ENCODE measurements at regions not wholly inside any gene's neighbourhood (a gene's known extent, or its start where the extent isn't known, plus 50 kb on each side); places are given as distances from the start of the nearest gene placed in this dataset.

DNA sequence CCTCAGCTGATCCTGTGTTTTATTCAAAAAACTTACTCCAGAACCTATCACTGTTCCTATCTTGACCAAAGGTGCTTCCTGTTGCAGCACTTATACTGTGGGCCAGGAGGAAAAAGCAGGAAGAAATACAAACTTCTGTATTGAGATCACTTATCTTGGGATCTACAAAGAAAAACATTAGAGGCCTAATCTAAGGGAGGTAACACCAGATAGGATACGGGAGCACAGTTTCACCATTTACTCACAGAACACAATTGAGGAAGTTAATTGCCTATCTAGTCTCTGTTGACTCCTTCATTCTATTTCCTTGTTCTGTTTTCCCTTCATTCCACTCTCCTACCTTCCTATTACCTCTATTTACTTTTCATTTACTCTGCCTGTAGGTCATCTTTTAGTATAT lies 287.2 kb upstream of the LINC00305 start:
- TF ChIP-seq, protein P1, sequence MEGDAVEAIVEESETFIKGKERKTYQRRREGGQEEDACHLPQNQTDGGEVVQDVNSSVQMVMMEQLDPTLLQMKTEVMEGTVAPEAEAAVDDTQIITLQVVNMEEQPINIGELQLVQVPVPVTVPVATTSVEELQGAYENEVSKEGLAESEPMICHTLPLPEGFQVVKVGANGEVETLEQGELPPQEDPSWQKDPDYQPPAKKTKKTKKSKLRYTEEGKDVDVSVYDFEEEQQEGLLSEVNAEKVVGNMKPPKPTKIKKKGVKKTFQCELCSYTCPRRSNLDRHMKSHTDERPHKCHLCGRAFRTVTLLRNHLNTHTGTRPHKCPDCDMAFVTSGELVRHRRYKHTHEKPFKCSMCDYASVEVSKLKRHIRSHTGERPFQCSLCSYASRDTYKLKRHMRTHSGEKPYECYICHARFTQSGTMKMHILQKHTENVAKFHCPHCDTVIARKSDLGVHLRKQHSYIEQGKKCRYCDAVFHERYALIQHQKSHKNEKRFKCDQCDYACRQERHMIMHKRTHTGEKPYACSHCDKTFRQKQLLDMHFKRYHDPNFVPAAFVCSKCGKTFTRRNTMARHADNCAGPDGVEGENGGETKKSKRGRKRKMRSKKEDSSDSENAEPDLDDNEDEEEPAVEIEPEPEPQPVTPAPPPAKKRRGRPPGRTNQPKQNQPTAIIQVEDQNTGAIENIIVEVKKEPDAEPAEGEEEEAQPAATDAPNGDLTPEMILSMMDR (IDR thresholded peaks at IDR 0.05; ENCODE audit: borderline replicate concordance, insufficient read depth, low read depth, low read length) = no peak

DNA sequence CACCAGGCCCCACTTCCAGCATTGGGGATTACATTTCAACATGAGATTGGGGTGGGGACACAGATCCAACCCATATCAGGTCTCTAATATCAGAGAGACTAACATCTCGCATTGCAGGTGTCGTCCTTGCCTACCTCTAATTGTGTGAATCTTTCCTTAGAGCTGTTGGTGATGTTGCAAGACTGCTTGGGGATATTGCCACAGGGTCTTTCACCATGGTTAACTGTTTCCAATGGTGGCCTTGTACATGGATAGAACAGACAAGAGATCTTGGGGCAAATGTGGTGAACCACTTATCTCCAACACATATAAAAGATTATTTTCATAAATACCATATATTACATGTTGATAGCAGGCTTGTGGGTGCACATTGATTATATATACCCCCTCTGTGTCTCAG lies 270.3 kb upstream of the LINC00305 start:
- no peak overlapping the region for H3K4me3 ChIP-seq (ENCODE audit: low read depth, low read length)

More for the DNA sequence above, 287.2 kb upstream of the LINC00305 start:
- H3K4me3 ChIP-seq (ENCODE audit: low read depth, low read length) = no peak overlapping the region

DNA sequence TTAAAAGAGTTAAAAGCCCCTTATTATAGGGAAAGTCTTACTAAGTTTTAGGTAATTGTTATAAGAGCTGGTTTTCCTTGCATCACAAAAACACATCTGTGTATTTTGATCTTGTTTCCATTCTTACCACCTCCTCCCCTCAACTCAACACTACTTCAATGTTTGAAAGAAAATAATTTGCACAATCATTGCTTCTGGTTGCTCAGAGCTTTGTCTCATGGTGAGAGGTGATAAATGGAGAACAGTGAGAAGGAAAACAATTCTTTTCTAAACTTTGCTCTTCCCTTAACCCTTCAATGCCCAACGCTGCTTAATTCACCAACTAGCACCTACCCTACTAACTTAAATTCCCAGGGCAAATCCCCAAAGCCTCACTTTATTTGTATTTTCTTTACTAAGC lies 268.1 kb upstream of the LINC00305 start:
- TF ChIP-seq, protein P1 (IDR thresholded peaks at IDR 0.05; ENCODE audit: borderline replicate concordance, insufficient read depth, low read depth, low read length) = no peak
- H3K4me3 ChIP-seq (ENCODE audit: low read depth, low read length) = no peak overlapping the region

More for the DNA sequence above, 270.3 kb upstream of the LINC00305 start:
- TF ChIP-seq, protein P1 (IDR thresholded peaks at IDR 0.05; ENCODE audit: borderline replicate concordance, insufficient read depth, low read depth, low read length) = no peak

DNA sequence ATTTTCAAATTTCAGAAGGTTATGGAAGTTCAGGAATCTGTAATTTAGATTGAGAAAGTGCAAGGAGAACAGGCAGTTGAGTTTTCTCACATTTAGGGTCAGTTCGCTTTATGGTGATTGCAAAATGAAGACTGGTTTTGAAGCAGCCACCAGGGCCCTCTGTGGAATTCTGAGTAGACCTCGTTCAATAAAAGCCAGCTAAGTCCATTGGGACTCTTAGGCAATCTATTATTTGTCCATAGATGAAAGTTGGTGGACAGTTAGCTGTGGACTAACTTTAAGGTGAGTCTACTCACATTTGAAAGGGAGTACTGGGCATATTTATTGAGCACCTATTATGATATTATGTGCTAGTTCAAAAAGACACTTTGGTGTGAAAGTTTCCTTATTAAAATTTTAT lies 266.3 kb upstream of the LINC00305 start:
- TF ChIP-seq, protein P1 (IDR thresholded peaks at IDR 0.05; ENCODE audit: borderline replicate concordance, insufficient read depth, low read depth, low read length) = no peak
- no peak overlapping the region for H3K4me3 ChIP-seq (ENCODE audit: low read depth, low read length)

DNA sequence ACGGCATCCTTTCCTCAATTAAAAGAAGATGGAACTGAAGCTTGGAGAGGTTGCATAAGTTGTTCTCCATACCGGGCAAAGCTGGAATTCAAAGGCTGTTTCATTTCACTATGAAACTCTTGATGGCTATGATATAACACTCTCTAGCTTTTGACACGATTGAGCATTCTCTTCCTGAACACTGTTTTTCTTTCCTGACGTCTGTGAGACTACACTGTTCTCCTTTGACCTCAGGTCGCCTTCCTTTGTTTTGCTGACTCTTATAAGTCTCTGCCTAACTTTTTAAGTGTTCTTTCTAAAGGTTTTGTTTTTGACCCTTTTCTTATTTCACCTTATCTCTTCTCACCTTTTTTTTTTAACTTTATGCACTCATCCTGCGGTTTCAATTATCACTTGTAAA lies 261.8 kb upstream of the LINC00305 start:
- TF ChIP-seq, protein P1 (IDR thresholded peaks at IDR 0.05; ENCODE audit: borderline replicate concordance, insufficient read depth, low read depth, low read length) = no peak
- no peak overlapping the region for H3K4me3 ChIP-seq (ENCODE audit: low read depth, low read length)

DNA sequence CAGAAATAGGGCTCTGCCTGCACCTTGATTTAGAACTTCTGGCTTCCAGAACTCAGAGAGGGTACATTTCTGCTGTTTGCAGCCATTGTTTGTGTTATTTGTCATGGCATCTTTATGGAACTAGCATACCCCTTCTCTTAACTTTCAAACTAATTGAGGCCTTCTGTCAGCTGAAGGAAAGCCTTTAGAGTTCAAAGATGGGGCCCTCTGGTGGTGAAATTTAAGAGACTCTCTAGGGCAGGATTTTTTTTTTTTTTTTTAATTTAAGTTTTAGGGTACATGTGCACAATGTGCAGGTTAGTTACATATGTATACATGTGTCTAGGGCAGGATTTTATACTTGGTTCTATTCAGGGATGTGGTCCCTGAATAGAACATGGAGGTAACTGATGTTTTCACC lies 260.6 kb upstream of the LINC00305 start:
- H3K4me3 ChIP-seq (ENCODE audit: low read depth, low read length) = no peak overlapping the region
- TF ChIP-seq, protein P1 (IDR thresholded peaks at IDR 0.05; ENCODE audit: borderline replicate concordance, insufficient read depth, low read depth, low read length) = peak; percentile 10; the same call in 1 of the 2 replicates

DNA sequence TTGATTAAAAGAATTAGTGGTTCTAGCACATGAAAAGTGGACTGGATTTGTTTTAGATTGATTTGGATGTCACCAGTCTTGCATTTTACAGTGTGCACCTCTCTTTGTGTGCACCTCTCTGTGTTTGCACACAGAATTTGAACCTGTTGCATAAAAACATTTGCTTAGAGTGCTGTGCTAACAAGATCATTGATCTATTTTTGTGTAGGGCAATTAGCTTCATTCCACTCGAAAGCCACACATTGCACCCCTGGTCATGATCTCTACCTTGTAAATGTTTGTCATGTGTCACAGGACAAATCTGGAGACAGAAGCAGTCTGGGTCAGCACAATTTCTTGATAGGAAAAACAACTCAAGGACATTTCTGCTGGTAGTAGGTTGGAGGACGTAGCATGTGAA lies 258.7 kb upstream of the LINC00305 start:
- no peak overlapping the region for H3K4me3 ChIP-seq (ENCODE audit: low read depth, low read length)
- TF ChIP-seq, protein P1 (IDR thresholded peaks at IDR 0.05; ENCODE audit: borderline replicate concordance, insufficient read depth, low read depth, low read length) = no peak

Measured in GM12875 (cell line).